PC-9 (cell line): ENCODE measurements at regions not wholly inside any gene's neighbourhood (a gene's known extent, or its start where the extent isn't known, plus 50 kb on each side); places are given as distances from the start of the nearest gene placed in this dataset.

Experiments used
- EZH2 ChIP-seq: fragments of 200-600 bp; sonication (generic); IDR thresholded peaks from 2 replicates; pipeline ENCODE4 v1.8.0; 2017; ENCODE audit warnings: antibody characterized with exemption, low read depth
- TF ChIP-seq, protein P1 (sequence below): fragments of 200-600 bp; sonication (generic); conservative IDR thresholded peaks from 2 replicates; pipeline ENCODE4 v1.6.1; 2017; ENCODE audit warnings: mixed run types, antibody characterized with exemption, mild to moderate bottlenecking, moderate library complexity

DNA sequence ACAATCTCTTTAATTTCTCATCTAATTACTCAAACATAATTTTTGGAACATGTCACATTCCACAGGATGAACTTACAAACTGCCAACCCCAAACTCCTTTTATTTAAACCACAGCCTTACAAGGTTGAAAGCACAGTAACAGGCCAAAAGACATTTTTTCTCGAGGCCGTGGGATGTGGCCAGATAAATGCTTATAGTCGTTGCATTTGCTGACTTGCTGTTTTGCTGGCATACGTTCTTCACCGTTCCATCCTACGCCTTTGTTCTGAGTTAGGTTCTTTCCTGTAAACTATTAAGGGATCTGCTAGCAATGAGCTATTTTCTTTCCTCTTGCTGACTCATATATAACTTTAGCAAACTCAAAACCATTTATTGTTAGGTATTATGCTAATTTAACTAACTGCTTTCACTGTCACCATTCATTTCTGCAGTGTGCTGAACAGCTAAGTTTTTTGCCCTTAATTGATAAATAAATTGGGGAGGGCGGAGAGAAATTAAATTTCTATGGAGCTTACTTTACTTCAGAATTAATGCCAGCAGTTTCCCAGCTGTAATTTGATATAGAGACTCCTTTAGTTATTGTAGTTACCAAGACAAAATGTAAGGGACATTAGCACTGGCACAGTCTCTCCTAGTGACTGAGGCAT lies 135.1 kb upstream of the PACRGL start:
- TF ChIP-seq, protein P1, sequence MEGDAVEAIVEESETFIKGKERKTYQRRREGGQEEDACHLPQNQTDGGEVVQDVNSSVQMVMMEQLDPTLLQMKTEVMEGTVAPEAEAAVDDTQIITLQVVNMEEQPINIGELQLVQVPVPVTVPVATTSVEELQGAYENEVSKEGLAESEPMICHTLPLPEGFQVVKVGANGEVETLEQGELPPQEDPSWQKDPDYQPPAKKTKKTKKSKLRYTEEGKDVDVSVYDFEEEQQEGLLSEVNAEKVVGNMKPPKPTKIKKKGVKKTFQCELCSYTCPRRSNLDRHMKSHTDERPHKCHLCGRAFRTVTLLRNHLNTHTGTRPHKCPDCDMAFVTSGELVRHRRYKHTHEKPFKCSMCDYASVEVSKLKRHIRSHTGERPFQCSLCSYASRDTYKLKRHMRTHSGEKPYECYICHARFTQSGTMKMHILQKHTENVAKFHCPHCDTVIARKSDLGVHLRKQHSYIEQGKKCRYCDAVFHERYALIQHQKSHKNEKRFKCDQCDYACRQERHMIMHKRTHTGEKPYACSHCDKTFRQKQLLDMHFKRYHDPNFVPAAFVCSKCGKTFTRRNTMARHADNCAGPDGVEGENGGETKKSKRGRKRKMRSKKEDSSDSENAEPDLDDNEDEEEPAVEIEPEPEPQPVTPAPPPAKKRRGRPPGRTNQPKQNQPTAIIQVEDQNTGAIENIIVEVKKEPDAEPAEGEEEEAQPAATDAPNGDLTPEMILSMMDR = no peak
- no peak for TF ChIP-seq EZH2
